K562 (cell line): ENCODE measurements at regions not wholly inside any gene's neighbourhood (a gene's known extent, or its start where the extent isn't known, plus 50 kb on each side); places are given as distances from the start of the nearest gene placed in this dataset.

ENCODE experiments used
- ATAC-seq: fragments of 200-7000 bp; cut with Tn5 transposase; 3 replicates; pipeline ENCODE4 v1.9.1; 2020; ENCODE audit warnings: moderate library complexity
- BruUV-seq: library from RNA; stranded (reverse); fragments of 400-500 nt; replicated peaks from 2 replicates; lab custom pipeline; 2021; lab: Mats Ljungman, UMichigan
- CTCF ChIA-PET: fragments of 300-600 bp; formaldehyde crosslinking; extraction: SDS; loops from one replicate; lab custom pipeline; 2021; ENCODE audit warnings: low intra/inter-chr PET ratio; lab: Yijun Ruan, JAX
- POLR2A ChIA-PET: fragments of 300-600, 350-650 bp; sonication (Branson Sonifier 250); formaldehyde crosslinking; extraction: SDS; loops from one replicate; lab custom pipeline; 2021; ENCODE audit warnings: antibody characterized with exemption, inconsistent platforms; lab: Yijun Ruan, JAX
- DNase-seq, 4 experiments: peaks; one replicate each; pipeline versions ENCODE4 v3.0.0 to v3.0.0-alpha.2; 2011 to 2018; ENCODE audit warnings: low spot score in 3 of 4, mixed read lengths in 3 of 4; ENCODE audit errors: extremely low read depth in 1 of 4
- FAIRE-seq: peaks from 2 replicates; lab custom pipeline; 2011; peaks lifted over from hg19 to GRCh38; lab: Jason Lieb, UNC
- H2AFZ ChIP-seq: 2 replicates; pipeline ENCODE4 v1.6.0; 2011; ENCODE audit warnings: low read depth, low read length, control low read depth, inconsistent platforms
- H3K27ac ChIP-seq: fragments of 200-600 bp; 3 replicates; pipeline ENCODE4 v1.8.0; 2011; ENCODE audit warnings: low read depth, mild to moderate bottlenecking, control low read depth, inconsistent platforms, low read length, moderate library complexity, mixed read lengths; ENCODE audit errors: extremely low read depth
- H3K27me3 ChIP-seq, 2 experiments: fragments of 300-600 bp in 1 of 2; 2 replicates in 1 of 2; 3 replicates in 1 of 2; pipeline versions ENCODE4 v1.6.0 to v1.8.0; 2011; ENCODE audit warnings: inconsistent platforms in 2 of 2, low read length in 2 of 2, mild to moderate bottlenecking in 1 of 2, mixed read lengths in 1 of 2, moderate library complexity in 1 of 2; ENCODE audit not compliant: control insufficient read depth in 2 of 2, insufficient read depth in 2 of 2
- H3K36me3 ChIP-seq: fragments of 300-600 bp; 3 replicates; pipeline ENCODE4 v1.8.0; 2011; ENCODE audit warnings: mild to moderate bottlenecking, low read length, inconsistent platforms; ENCODE audit not compliant: control insufficient read depth, insufficient read depth
- H3K4me1 ChIP-seq, 2 experiments: fragments of 200-600 bp in 1 of 2; replicated peaks in 1 of 2; 2 replicates in 1 of 2; 3 replicates in 1 of 2; pipeline versions ENCODE4 v1.5.1 to v1.8.0; 2011; ENCODE audit warnings: inconsistent platforms in 2 of 2, low read length in 2 of 2, mild to moderate bottlenecking in 1 of 2, mixed read lengths in 1 of 2, moderate library complexity in 1 of 2; ENCODE audit not compliant: control insufficient read depth in 2 of 2, insufficient read depth in 2 of 2
- H3K4me2 ChIP-seq: 2 replicates; pipeline ENCODE4 v1.6.1; 2011; ENCODE audit warnings: low read length, control low read depth, inconsistent platforms, mixed read lengths; ENCODE audit not compliant: insufficient read depth
- H3K4me3 ChIP-seq: fragments of 200-600 bp; sonication (generic), shearing (Covaris generic); 2 replicates; pipeline ENCODE4 v1.5.1; 2016; ENCODE audit warnings: control low read depth, inconsistent platforms
- H3K79me2 ChIP-seq: fragments of 200-600 bp; 3 replicates; pipeline ENCODE4 v1.8.0; 2011; ENCODE audit warnings: low read length, inconsistent platforms; ENCODE audit not compliant: control insufficient read depth, insufficient read depth
- H3K9ac ChIP-seq, 2 experiments: 2 replicates each; pipeline versions ENCODE4 v1.6.0 to v1.6.1; 2011; ENCODE audit warnings: low read depth in 2 of 2, low read length in 2 of 2, control low read depth in 1 of 2, inconsistent platforms in 1 of 2, mild to moderate bottlenecking in 1 of 2, mixed read lengths in 1 of 2; ENCODE audit not compliant: insufficient read depth in 1 of 2
- H3K9me1 ChIP-seq: one replicate; pipeline ENCODE4 v1.6.0; 2011; ENCODE audit warnings: inconsistent platforms, mild to moderate bottlenecking, low read length, moderate library complexity; ENCODE audit not compliant: control insufficient read depth, insufficient read depth
- H3K9me3 ChIP-seq: replicated peaks from 2 replicates; pipeline ENCODE4 v1.5.1; 2011; ENCODE audit warnings: low read depth, low read length, inconsistent platforms; ENCODE audit not compliant: control insufficient read depth, insufficient read depth
- H4K20me1 ChIP-seq: replicated peaks from 2 replicates; pipeline ENCODE4 v1.6.1; 2011; ENCODE audit warnings: low read length, inconsistent platforms, mixed read lengths; ENCODE audit not compliant: control insufficient read depth, insufficient read depth
- BCL6 ChIP-seq: fragments of 250-450 bp; sonication (Bioruptor Pico); IDR thresholded peaks from 2 replicates; pipeline ENCODE4 v1.4.0; 2020
- FOXK2 ChIP-seq, 2 experiments: fragments of 450-650 bp; IDR thresholded peaks in 1 of 2; conservative IDR thresholded peaks in 1 of 2; 2 replicates each; pipeline ENCODE4 v1.6.1; 2016; ENCODE audit warnings: low read depth in 2 of 2, mild to moderate bottlenecking in 1 of 2
- HMGXB4 ChIP-seq: sonication (generic); formaldehyde crosslinking; IDR thresholded peaks from 2 replicates; pipeline ENCODE4 v1.8.1; 2023; ENCODE audit warnings: mild to moderate bottlenecking, missing genetic modification reagents
- MCM3 ChIP-seq: fragments of 450-650 bp; IDR thresholded peaks from 2 replicates; pipeline ENCODE4 v1.6.1; 2016
- MEF2D ChIP-seq: conservative IDR thresholded peaks from 2 replicates; pipeline ENCODE4 v1.6.1; 2016; ENCODE audit warnings: low read depth, missing genetic modification characterization, missing compliant biosample characterization
- NFIX ChIP-seq: fragments of 250-450 bp; sonication (Bioruptor Pico); IDR thresholded peaks from 2 replicates; pipeline ENCODE4 v1.4.0; 2020; ENCODE audit warnings: low read depth, mild to moderate bottlenecking, moderate library complexity
- NONO ChIP-seq, 2 experiments: fragments of 200-400 bp in 1 of 2; fragments of 450-650 bp in 1 of 2; formaldehyde crosslinking in 1 of 2; IDR thresholded peaks; 2 replicates each; pipeline ENCODE4 v1.6.1; 2017; ENCODE audit warnings: low read depth in 2 of 2, mild to moderate bottlenecking in 2 of 2, moderate library complexity in 2 of 2, low read length in 1 of 2
- PCBP1 ChIP-seq: fragments of 200-400 bp; formaldehyde crosslinking; IDR thresholded peaks from 2 replicates; pipeline ENCODE4 v1.6.1; 2018; ENCODE audit warnings: mild to moderate bottlenecking, low read depth, low read length; ENCODE audit not compliant: poor library complexity, severe bottlenecking
- RBM14 ChIP-seq: fragments of 200-400 bp; formaldehyde crosslinking; IDR thresholded peaks from 2 replicates; pipeline ENCODE4 v1.6.1; 2018; ENCODE audit warnings: low read depth, mild to moderate bottlenecking, low read length, moderate library complexity, borderline replicate concordance; ENCODE audit not compliant: insufficient read depth
- SMAD1 ChIP-seq: fragments of 150-350 bp; IDR thresholded peaks from 2 replicates; pipeline ENCODE4 v1.6.1; 2014; ENCODE audit warnings: low read length, low read depth; ENCODE audit not compliant: partially characterized antibody
- TGIF2 ChIP-seq: sonication (generic); formaldehyde crosslinking; IDR thresholded peaks from 2 replicates; pipeline ENCODE4 v1.8.1; 2022; ENCODE audit warnings: mild to moderate bottlenecking, missing genetic modification reagents, moderate library complexity
- ZNF639 ChIP-seq, 2 experiments: fragments of 200-800 bp in 1 of 2; sonication (Bioruptor generic) in 1 of 2; sonication (generic) in 1 of 2; formaldehyde crosslinking in 1 of 2; IDR thresholded peaks in 1 of 2; conservative IDR thresholded peaks in 1 of 2; 2 replicates each; pipeline versions ENCODE4 v1.5.0 to v1.6.1; 2016 to 2020; ENCODE audit warnings: missing compliant biosample characterization in 1 of 2, missing genetic modification characterization in 1 of 2, missing genetic modification reagents in 1 of 2
- WGBS: fragments of 100-300 bp; shearing (Covaris generic); methylation state at CpG from one replicate; pipeline ENCODE4 v1.1.6; 2016; ENCODE audit warnings: low coverage, mixed read lengths; ENCODE audit not compliant: insufficient coverage; ENCODE audit errors: missing lambda C conversion rate; 5-methylcytosine and 5-hydroxymethylcytosine counted together
- in situ Hi-C: fragments of 300-500 bp; cut with MboI; formaldehyde crosslinking; loops from 4 replicates; pipeline ENCODE4 v1.15.0; 2018; ENCODE audit warnings: inconsistent platforms, mixed read lengths
- intact Hi-C: fragments of 100-400 bp; cut with micrococcal nuclease; formaldehyde crosslinking; loops from 2 replicates; pipeline ENCODE4 v1.14.2; 2022

- intact Hi-C loops (no loop called here), in situ Hi-C loops (no loop called here)
- Histone ChIP-seq H3K27ac (no peak overlapping the region), H3K4me3 (no peak overlapping the region), H3K36me3 (no peaks in the 10 kb centered on the region), H3K9me1 (no peaks in the 10 kb centered on the region), H3K4me2 (no peak overlapping the region), H3K9ac (no peak overlapping the region), H4K20me1 (no peaks in the 10 kb centered on the region), H3K9me3 (no peaks in the 10 kb centered on the region), H3K4me1 (no peaks in the 10 kb centered on the region), H2AFZ (no peak overlapping the region), H3K79me2 (no peaks in the 10 kb centered on the region), H3K27me3 (no peaks in the 10 kb centered on the region)
- no peak for FAIRE-seq
- no peak for ATAC-seq
- ChIA-PET CTCF (no interaction called here), POLR2A (no interaction called here)
- no TSS peak for BruUV-seq
- 0% methylated on average over 2 of the region's 2 CpGs for WGBS
- no peak for DNase-seq
- TF ChIP-seq TGIF2 (no peak), FOXK2 (conservative IDR thresholded peaks at IDR 0.05 in 1 of 2, IDR thresholded peaks at IDR 0.05 in 1 of 2; ENCODE audit: low read depth in 2 of 2) (no peak), RBM14 (no peak), BCL6 (CRISPR knock-in tag) (no peak), MCM3 (no peak), HMGXB4 (no peak), SMAD1 (no peak), PCBP1 (no peak), ZNF639 (CRISPR knock-in tag; conservative IDR thresholded peaks at IDR 0.05 in 1 of 2, IDR thresholded peaks at IDR 0.05 in 1 of 2) (no peak), MEF2D (no peak), NONO (IDR thresholded peaks at IDR 0.05; ENCODE audit: low read depth in 2 of 2, low read length in 1 of 2) (no peak), NFIX (no peak)
Observed at GRCh38 chr2:18492721-18493120, 67.7 kb downstream of the RDH14 start.
